HUES48 (cell line): ENCODE measurements at regions not wholly inside any gene's neighbourhood (a gene's known extent, or its start where the extent isn't known, plus 50 kb on each side); places are given as distances from the start of the nearest gene placed in this dataset.

ENCODE experiments used
- H3K27ac ChIP-seq: one replicate; pipeline ENCODE4 v1.7.0; 2013; ENCODE audit warnings: low read depth, low read length, inconsistent platforms
- H3K27me3 ChIP-seq: 2 replicates; pipeline ENCODE4 v1.6.1; 2013; ENCODE audit warnings: mild to moderate bottlenecking, low read length; ENCODE audit not compliant: control insufficient read depth, insufficient read depth
- H3K36me3 ChIP-seq: 2 replicates; pipeline ENCODE4 v1.6.1; 2013; ENCODE audit warnings: low read length; ENCODE audit not compliant: control insufficient read depth, insufficient read depth
- H3K4me1 ChIP-seq: 2 replicates; pipeline ENCODE4 v1.6.1; 2013; ENCODE audit warnings: mild to moderate bottlenecking, low read length; ENCODE audit not compliant: control insufficient read depth, insufficient read depth
- H3K4me3 ChIP-seq: 2 replicates; pipeline ENCODE4 v1.5.1; 2013; ENCODE audit warnings: mild to moderate bottlenecking, low read depth, low read length
- H3K9ac ChIP-seq: 2 replicates; pipeline ENCODE4 v1.6.1; 2013; ENCODE audit warnings: mild to moderate bottlenecking, low read depth, low read length, moderate library complexity
- H3K9me3 ChIP-seq: 2 replicates; pipeline ENCODE4 v1.6.1; 2013; ENCODE audit warnings: low read length; ENCODE audit not compliant: control insufficient read depth, insufficient read depth

DNA sequence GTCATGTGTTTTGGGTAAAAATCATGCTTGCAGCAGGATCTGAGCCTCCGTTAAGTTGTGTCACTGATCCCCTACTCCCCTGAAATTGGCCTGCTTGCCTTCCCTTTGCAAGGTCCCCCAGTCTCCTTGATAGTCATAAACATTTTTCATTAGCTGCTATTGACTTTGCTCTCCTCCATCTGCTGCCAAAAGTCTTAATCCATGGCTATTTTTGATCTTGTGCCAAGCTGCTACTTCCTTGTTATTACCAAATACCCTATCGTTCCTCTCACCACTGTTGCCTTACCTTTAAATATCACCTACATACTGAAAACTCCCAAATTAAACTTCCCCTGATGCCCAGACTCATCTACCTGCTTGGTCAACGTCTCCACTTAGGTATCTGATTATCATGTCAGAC, 148.3 kb downstream of the PHLDA1 start:
- no peak overlapping the region for H3K9ac ChIP-seq
- no peaks in the 10 kb centered on the region for H3K27me3 ChIP-seq
- H3K4me3 ChIP-seq, result no peak overlapping the region
- no peaks in the 10 kb centered on the region for H3K36me3 ChIP-seq
- H3K4me1 ChIP-seq, result peaks cover 31% of the 10 kb centered on the region
- no peak overlapping the region for H3K27ac ChIP-seq
- no peaks in the 10 kb centered on the region for H3K9me3 ChIP-seq

DNA sequence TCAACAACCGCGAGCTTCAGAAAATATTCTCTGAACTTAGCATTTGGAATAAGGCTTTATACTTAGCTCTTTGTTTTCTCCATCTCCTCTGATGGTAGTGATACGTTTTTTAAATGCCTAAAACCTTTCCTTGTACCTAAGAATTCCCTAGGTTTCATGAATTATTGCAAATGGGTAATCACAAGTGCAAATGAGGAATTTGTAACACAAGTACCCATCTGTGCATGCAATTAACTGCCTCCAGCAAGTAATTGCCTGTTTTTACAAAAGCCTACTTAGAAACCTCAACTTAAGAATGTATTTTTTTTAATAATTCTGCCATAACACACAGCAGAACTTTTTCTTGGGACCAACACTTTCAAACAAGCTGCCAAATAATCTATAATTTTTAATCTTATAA, 149.2 kb downstream of the PHLDA1 start:
- Histone ChIP-seq H3K4me3 (no peak overlapping the region), H3K9me3 (no peaks in the 10 kb centered on the region), H3K27me3 (no peaks in the 10 kb centered on the region), H3K4me1 (peaks cover 40% of the 10 kb centered on the region), H3K9ac (no peak overlapping the region), H3K36me3 (no peaks in the 10 kb centered on the region), H3K27ac (no peak overlapping the region)

DNA sequence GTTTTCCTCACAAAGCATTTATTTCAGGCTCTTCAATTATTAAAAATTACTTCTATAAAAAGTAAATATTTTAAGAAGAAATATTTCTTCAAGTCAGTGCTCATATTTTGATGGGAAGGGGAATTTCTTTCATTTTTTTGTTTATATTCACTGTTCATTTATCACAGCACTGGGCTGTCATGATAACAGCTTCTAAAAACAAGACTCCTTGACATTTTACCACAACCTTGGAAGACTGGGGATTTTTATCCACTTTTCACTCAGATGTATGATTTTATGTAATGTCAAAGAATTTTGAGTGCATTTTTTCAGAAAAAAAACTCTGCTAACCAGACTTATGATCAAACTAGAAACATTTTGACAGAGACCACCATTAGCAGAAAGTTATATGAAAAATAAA, 149.7 kb downstream of the PHLDA1 start:
- H3K9me3 ChIP-seq, result no peaks in the 10 kb centered on the region

DNA sequence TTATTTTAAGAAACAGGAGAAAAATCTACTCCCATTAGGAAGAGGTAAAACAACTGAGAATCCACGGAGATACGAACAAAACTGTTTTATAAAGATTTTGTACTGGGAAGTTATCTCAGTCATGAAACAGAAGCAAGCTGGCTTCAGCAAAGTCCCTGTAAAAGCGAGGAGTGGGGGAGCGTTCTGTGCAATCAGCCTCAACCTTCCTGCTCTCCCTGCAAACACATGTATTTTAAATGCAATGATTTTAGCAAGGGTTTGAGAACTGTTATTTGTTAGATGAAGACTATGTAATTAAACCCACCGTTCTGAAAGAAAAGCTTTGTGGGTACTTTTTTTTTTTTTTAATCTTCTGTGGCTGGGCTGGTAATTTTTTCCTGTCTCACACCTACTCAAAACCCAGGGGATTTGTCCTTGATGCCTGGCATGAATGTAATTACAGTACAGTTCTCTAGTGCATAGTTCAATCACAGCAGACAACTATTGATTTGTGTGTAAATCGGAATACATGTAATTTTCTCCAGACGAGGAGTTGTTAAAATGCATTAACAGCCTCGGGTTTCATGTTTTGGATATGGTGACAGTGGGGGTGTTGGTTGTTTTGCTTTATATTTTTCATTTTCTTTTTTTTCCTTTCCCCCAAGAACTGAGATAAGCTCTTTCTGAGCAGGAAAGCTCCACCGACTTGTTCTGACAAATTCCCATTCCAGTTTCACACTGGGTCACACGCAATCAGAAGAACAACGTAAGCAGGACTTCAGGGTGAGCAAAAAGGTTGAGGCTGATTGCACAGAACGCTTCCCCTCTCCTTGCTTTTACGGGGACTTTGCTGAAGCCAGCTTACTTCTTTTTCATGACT, 153.6 kb downstream of the PHLDA1 start:
- no peak overlapping the region for H3K9ac ChIP-seq
- no peaks in the 10 kb centered on the region for H3K9me3 ChIP-seq
- H3K27ac ChIP-seq, result peak overlapping the region; percentile 77
- no peaks in the 10 kb centered on the region for H3K36me3 ChIP-seq
- peaks cover 35% of the 10 kb centered on the region for H3K4me1 ChIP-seq
- no peaks in the 10 kb centered on the region for H3K27me3 ChIP-seq
- no peak overlapping the region for H3K4me3 ChIP-seq

More for the DNA sequence above, 149.7 kb downstream of the PHLDA1 start:
- Histone ChIP-seq H3K36me3 (no peaks in the 10 kb centered on the region), H3K27me3 (no peaks in the 10 kb centered on the region), H3K9ac (no peak overlapping the region), H3K4me3 (no peak overlapping the region), H3K27ac (no peak overlapping the region), H3K4me1 (peaks cover 45% of the 10 kb centered on the region)

DNA sequence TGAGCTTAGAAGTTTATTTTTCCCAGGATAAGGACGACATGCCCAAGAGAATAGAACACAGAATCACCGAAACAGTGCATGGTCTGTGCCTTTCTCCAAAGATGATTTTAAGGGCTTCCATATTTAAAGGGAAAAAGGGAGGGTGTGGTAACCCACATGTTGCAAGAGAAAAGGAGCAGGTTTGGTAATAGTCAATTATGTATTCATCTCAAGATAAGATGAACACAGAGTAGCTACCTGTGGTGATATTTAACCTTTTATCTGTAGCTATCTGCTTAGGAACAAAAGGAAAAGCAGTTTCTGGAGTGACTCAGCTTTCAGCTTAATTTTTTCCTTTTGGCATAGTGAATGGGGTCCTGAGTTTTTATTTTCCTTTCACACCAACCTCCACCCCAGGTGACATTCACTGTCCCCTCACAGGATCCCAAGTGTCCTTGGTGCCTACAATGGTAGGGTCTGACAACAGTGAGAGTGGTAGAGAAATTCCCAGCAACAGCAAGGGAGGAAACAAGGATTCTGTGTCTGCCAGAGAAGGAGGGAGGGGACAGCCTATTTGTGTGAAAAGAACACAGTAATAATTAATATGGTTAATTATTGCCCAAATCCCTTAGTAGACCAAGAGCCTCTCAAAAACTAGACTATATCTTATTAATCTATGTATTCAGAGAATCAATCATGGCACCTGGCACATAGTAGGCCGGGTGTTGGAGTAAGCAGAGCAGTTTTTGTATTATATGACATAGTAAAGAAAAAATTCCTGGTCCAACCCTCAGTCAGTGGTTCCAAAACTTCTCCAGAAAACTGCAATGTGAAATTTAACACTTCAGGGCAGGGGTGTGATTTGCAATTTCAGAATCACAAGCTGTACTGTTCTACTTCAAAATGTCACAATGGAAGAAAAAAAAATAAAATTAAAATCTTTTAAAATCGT, 154.5 kb downstream of the PHLDA1 start:
- peaks cover 27% of the 10 kb centered on the region for H3K4me1 ChIP-seq
- no peaks in the 10 kb centered on the region for H3K27me3 ChIP-seq
- no peaks in the 10 kb centered on the region for H3K9me3 ChIP-seq
- H3K9ac ChIP-seq, result no peak overlapping the region
- no peaks in the 10 kb centered on the region for H3K36me3 ChIP-seq
- peak overlapping the region; percentile 77 for H3K27ac ChIP-seq
- H3K4me3 ChIP-seq, result no peak overlapping the region

DNA sequence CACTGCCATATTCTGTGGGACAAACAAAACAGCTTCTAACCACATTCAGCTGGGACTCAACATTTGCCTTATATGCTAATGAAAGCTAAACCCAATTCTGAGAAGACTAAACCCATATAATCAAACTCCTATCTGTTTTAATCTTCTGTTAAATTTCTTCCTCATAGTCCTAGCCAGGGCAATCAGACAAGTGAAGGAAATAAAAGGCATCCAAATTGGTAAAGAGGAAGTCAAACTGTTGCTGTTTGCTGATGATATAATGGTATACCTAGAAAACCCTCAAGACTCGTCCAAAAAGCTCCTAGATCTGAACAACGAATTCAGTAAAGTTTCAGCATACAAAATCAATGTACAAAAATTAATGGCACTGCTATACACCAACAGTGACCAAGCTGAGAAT, 157.1 kb downstream of the PHLDA1 start:
- H3K27ac ChIP-seq, result no peak overlapping the region

DNA sequence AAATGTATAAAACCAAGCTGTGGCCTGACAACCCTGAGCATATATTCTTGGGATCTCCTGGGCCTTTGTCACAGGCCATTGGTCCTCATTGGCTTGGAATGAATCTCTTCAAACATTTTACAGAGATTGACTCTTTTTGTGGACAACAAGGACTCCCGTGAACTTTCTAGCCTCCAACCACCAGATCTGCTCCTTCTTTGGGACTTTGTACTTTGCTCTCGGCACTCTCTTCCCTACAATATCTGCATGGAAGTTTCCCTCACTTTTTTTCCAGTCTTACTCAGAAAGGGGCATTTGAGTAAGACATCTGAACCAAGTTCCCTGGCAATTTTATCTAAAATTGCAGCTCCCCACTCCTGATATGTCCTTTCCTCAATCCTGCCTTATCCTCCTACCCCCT, 158.8 kb downstream of the PHLDA1 start:
- Histone ChIP-seq H3K9me3 (no peaks in the 10 kb centered on the region), H3K27me3 (no peaks in the 10 kb centered on the region), H3K36me3 (no peaks in the 10 kb centered on the region), H3K4me1 (peaks cover 12% of the 10 kb centered on the region), H3K9ac (no peak overlapping the region), H3K4me3 (no peak overlapping the region), H3K27ac (no peak overlapping the region)

More for the DNA sequence above, 157.1 kb downstream of the PHLDA1 start:
- no peak overlapping the region for H3K9ac ChIP-seq
- no peaks in the 10 kb centered on the region for H3K36me3 ChIP-seq
- H3K4me1 ChIP-seq, result peaks cover 20% of the 10 kb centered on the region
- no peaks in the 10 kb centered on the region for H3K9me3 ChIP-seq
- H3K4me3 ChIP-seq, result no peak overlapping the region
- no peaks in the 10 kb centered on the region for H3K27me3 ChIP-seq

DNA sequence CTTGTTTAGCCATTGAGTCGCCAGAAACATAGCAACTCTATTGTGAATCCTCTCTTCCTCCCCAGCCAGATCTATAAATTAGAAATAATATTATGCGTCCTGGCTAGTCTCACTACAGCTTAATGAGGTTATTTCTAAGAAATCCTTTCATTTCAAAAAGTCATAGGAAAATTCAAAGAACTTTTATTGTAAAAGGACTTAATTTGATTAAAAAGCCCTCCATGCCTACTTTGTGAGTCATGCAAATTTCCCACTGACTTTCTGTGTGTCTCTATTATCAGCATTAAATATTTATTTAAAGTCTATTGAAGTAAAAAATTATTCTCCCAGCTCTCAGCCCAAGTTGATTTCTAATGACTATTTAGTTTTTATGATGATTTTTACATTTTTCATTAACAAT, 160.7 kb downstream of the PHLDA1 start:
- Histone ChIP-seq H3K27ac (no peak overlapping the region), H3K9ac (no peak overlapping the region), H3K4me3 (no peak overlapping the region), H3K36me3 (no peaks in the 10 kb centered on the region), H3K27me3 (no peaks in the 10 kb centered on the region), H3K4me1 (no peaks in the 10 kb centered on the region), H3K9me3 (no peaks in the 10 kb centered on the region)

DNA sequence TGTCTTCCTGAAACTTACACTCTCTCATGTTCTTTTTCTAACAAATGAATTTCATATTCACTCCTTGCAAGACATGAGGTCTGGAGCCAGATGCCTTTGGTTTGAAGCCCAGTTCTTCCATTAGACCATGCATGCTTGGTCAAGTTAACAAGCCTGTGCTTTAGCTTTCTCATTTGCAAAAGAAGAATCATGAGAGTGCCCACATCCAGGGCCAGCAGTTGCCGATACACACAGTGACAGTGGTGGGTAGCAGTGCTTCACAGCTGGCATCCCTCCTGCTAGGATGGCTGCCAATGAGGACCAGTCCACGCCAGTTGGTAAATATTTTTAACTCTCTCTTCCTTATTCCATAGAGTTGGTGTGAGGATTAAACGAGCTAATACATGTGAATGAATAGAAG, 163.1 kb downstream of the PHLDA1 start:
- Histone ChIP-seq H3K4me3 (no peak overlapping the region), H3K4me1 (no peaks in the 10 kb centered on the region), H3K27me3 (no peaks in the 10 kb centered on the region), H3K27ac (no peak overlapping the region), H3K9me3 (no peaks in the 10 kb centered on the region), H3K9ac (no peak overlapping the region), H3K36me3 (no peaks in the 10 kb centered on the region)

DNA sequence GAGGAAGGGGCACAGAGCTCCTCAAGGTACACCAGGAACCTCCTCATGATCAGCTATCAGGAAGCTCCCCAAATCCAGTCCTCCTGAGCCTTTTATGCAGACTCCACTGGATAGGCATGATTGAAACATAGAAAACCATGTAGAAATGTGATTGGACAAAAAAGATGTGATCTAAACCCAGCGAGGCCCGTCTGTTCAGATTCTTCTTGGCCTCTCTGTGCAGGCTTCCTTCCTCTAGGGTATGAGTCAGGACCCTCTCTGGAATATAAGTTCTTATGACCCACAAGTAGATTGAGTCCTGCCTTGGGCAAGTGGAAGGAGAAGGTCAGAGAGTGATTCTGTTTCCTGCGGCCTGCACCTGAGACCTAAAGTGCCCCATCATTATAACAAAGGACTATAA, 166.3 kb downstream of the PHLDA1 start:
- Histone ChIP-seq H3K36me3 (no peaks in the 10 kb centered on the region), H3K4me1 (no peaks in the 10 kb centered on the region), H3K9me3 (no peaks in the 10 kb centered on the region), H3K27me3 (no peaks in the 10 kb centered on the region), H3K4me3 (no peak overlapping the region), H3K27ac (no peak overlapping the region), H3K9ac (no peak overlapping the region)

DNA sequence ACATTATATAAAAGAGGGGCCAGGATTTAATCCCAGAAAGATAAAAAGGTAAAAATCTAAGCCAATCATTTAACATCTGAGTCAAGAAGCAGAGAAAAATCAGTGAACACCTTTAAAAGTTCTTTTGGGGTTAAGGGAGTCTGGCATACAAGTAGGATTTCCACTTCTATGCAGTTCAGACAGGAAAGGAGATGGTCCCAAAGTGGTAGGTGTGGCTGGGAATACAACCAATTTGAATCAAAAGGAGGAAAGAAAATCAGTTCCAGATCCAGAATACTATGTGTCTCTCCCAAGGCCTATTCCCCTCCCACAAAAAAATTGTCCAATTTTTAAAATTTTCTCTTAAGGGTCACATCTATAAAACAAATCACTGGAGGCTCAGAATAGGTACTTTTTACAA, 167.4 kb downstream of the PHLDA1 start:
- Histone ChIP-seq H3K4me3 (no peak overlapping the region), H3K27me3 (no peaks in the 10 kb centered on the region), H3K9ac (no peak overlapping the region), H3K27ac (no peak overlapping the region), H3K4me1 (no peaks in the 10 kb centered on the region), H3K36me3 (no peaks in the 10 kb centered on the region), H3K9me3 (no peaks in the 10 kb centered on the region)
